Gastrocnemius medialis (tissue), 4 donors: ENCODE measurements at regions not wholly inside any gene's neighbourhood (a gene's known extent, or its start where the extent isn't known, plus 50 kb on each side); places are given as distances from the start of the nearest gene placed in this dataset.

ENCODE experiments used
- CTCF ChIP-seq, 5 experiments: fragments of 450-650 bp in 3 of 5; fragments of 200-600 bp in 2 of 5; sonication (generic) in 2 of 5; IDR thresholded peaks in 4 of 5; conservative IDR thresholded peaks in 1 of 5; 1 replicate in 4 of 5; 2 replicates in 1 of 5; pipeline ENCODE4 v1.5.1; 2016 to 2019; ENCODE audit warnings: antibody characterized with exemption in 5 of 5, mild to moderate bottlenecking in 3 of 5, moderate library complexity in 3 of 5
- POLR2A ChIP-seq, 2 donors: fragments of 450-650 bp; IDR thresholded peaks; one replicate each; pipeline ENCODE4 v1.6.1; 2017; ENCODE audit warnings: antibody characterized with exemption in 2 of 2, mild to moderate bottlenecking in 2 of 2, moderate library complexity in 2 of 2

- TF ChIP-seq CTCF (IDR thresholded peaks at IDR 0.05 in 4 of 5, conservative IDR thresholded peaks at IDR 0.05 in 1 of 5) (no peak), POLR2A (IDR thresholded peaks at IDR 0.05) (no peak)
These were observed 559.9 kb downstream of the TSN start for GRCh38 chr2:122315306-122315705.
